HG03039 (cell line): ENCODE measurements at regions not wholly inside any gene's neighbourhood (a gene's known extent, or its start where the extent isn't known, plus 50 kb on each side); places are given as distances from the start of the nearest gene placed in this dataset.

ENCODE experiments used
- ATAC-seq: cut with Tn5 transposase; IDR thresholded peaks from one replicate; pipeline ENCODE4 v1.9.1; 2021; ENCODE audit warnings: mild to moderate bottlenecking, moderate library complexity; ENCODE audit not compliant: unreplicated experiment

GRCh38 chr15:94606286-94606685 is 374.9 kb downstream of the MCTP2 start:
- no peak for ATAC-seq

GRCh38 chr15:94607176-94607654 is 375.9 kb downstream of the MCTP2 start:
- ATAC-seq: no peak

DNA sequence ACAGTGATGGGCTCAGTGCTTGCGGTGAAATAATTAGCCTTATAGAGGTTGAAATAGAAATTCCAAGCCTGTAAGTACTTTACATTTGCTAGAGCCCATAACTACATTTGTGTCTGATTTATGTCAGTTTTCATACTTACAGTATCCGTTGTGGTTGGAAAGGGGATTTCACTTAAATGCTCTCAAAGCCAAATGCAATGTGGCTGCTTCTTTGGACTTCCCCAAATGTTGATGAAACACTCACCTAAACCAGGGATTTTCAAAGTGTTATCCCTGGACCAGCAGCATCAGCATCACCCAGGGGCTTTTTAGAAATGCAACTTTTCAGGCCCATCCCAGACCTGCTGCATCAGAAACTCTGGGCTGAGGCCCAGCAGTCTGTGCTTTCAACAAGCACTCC is 378.7 kb downstream of the MCTP2 start:
- ATAC-seq: peak; percentile 70

DNA sequence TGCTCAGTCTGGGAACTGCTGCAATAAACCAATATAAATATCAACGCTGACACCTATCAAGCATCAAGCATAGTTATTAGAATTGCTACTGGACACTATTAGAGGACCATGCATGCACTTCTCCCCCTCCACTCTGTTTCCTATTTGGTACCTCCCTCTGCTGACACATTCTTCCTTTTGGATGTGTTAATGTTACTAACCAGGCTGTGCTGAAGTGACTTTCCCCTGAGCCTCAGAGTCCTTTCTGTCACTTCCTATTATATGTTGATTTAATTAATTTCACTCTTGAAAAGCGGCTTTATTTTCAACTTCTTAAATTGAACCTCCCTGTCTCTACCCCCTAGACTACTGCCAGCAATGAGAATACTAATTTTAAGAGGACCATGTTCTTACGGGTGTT is 379.1 kb downstream of the MCTP2 start:
- ATAC-seq: no peak

GRCh38 chr15:94611656-94612055 is 380.3 kb downstream of the MCTP2 start:
- ATAC-seq: no peak

DNA sequence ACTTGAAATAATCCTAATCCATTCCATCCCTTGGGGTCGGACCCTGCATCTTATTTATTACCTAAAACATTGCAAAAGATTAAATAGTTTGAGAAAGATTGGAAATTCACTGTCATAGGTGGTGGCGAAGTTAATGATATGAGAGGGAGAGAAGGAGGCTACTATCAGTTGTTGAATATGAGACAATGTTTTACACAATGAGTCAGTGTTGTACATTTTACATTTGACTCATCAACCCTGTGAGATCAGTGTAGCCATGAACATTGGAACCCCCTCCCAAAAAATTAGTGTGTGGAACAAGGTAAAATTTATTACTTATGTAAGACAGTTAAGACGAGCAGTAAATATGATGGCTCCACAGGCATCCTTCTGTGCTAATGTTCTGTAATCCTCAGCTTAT is 384.3 kb downstream of the MCTP2 start:
- ATAC-seq: no peak

GRCh38 chr15:94620632-94621031 is 389.3 kb downstream of the MCTP2 start:
- no peak for ATAC-seq

DNA sequence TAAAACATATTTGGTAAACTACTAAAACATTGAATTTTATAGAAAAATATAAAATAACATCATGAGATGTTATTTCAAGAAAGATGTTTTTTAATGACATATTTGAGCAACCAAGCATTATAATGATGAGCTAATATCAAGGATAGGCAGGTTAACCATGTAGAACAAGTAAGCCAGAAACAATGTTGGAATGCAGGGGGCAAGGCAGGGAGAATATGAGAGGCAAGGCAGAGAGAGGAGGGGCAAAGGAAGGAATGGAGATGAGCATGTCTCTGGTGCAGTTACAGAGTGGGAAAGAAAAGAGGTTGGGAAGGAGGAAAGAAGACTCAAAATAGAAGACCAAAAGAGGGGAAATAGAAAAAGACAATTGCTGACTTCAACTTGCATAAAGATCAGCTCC is 390.4 kb downstream of the MCTP2 start:
- ATAC-seq: no peak

- no peak for ATAC-seq
These were observed 395.6 kb downstream of the MCTP2 start for GRCh38 chr15:94626949-94627348.

- peak; percentile 89 for ATAC-seq
These were observed 400.2 kb downstream of the MCTP2 start for GRCh38 chr15:94631608-94632007.

DNA sequence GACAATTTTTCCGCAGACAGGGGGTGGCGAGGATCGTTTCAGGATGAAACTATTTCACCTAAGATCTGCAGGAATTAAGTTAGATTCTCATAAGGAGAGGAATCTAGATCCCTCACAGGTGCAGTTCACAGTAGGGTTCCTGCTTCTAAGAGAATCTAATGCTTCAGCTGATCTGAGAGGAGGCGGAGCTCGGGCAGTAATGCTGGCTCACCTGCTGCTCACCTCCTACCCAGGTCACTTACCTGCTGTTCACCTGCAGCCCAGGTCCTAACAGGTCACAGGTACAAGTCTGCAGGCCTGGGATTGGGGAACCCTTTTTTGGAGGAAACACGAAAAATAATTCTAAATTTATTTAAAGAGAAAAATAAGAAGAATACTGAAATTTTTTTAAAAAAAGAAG is 406.8 kb downstream of the MCTP2 start:
- no peak for ATAC-seq

- no peak for ATAC-seq
These were observed 408.3 kb downstream of the MCTP2 start for GRCh38 chr15:94639701-94640100.

GRCh38 chr15:94644433-94644832 is 413.1 kb downstream of the MCTP2 start:
- ATAC-seq: no peak

- ATAC-seq: no peak
These were observed 421.7 kb downstream of the MCTP2 start for GRCh38 chr15:94653071-94653470.

GRCh38 chr15:94655249-94655880 is 424.0 kb downstream of the MCTP2 start:
- no peak for ATAC-seq

DNA sequence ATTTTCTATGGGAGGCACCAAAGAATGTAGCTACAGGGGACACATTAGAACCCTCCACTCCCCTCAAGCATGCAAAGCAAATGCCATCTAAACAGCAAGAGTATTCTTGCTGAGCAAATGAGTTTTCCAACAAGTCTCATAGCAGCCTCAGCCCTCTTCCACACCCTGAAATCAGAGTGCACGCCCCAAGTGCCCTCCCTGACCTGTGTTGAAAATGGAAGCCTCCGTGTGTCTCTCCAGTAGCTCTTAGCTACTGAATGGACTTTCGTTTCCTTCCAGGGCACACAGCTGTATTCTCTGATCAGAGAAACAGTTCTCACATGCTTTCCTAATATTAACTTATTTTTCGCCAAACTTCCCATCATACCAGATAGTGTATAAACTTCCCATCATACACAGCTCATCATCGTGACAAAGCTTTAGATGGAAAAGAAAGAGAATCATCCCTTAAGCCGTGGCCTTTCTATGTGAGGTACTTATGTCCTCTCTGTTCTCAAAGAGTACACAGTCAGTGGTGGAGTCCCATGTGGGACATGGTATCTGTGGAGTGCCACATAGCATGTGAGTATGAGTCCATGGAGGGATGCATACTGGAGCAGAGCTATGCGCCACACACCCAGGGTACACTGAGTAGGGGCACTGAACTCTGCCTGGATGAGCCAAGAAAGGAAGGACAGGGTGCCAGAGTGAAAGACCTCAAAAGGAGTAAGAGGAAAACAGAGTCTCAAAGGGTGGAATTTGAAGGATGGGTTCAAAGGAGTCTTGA is 434.5 kb downstream of the MCTP2 start:
- ATAC-seq: no peak

DNA sequence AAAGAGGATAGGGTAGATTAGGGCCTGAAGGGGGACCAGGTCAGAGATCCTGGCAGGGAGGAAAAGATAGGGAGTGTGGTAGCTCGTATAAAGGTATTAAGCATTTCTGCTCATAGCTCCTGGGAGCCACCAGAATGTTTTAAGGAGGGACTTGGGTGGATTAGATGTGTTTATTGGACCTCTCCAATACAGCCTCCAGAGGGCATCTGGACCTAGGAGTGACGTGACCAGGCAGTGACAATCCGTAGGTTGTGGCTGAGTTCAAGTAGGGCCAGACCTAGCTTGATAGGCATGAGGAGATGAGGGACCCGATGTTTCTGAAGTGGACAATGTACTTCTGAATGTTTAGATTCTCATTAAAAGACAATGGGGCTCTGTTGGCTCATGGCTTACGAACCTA is 435.2 kb downstream of the MCTP2 start:
- no peak for ATAC-seq

GRCh38 chr15:94667109-94667508 is 435.7 kb downstream of the MCTP2 start:
- ATAC-seq: no peak

GRCh38 chr15:94670438-94671034 is 439.2 kb downstream of the MCTP2 start:
- no peak for ATAC-seq

DNA sequence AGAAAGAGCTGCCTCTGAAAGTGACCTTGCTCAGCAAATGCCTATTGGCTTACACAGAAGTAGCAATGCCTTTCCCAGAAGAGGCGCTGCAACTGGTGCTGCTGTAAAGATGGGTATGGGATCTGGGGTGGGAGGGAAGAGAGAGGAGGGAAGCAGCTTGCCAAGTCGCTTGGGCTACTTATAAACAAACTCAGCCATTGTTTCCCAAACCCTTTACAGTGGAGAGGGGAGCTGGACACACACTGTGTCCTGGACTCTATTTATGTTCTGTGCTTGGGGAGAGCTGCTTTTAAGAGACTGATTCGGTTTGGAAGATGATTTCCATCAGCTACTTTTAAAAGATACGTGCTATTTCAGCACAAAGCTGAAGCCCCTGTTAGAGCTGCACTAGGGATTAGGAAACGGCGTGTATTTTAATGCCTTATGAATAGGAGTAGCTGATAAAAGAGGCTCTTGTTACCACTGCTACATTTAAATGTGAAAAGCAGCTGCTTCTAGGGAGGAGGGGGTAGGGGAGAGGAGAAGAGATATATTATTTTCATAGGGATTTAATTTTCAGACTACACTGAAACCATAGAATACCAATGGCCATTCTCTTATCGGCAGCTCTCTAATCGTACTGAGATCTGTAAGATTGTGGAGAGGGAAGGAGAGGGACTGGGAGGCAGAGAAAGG is 440.6 kb downstream of the MCTP2 start:
- no peak for ATAC-seq

- ATAC-seq: no peak
These were observed 442.4 kb downstream of the MCTP2 start for GRCh38 chr15:94673801-94674200.

GRCh38 chr15:94674296-94674695 is 442.9 kb downstream of the MCTP2 start:
- no peak for ATAC-seq
